ENCODE measurements at regions not wholly inside any gene's neighbourhood (a gene's known extent, or its start where the extent isn't known, plus 50 kb on each side); places are given as distances from the start of the nearest gene placed in this dataset.

GRCh38 chr1:30452170-30452569 is 271.2 kb downstream of the MATN1 start:
- TF ChIP-seq ZNF70 (CRISPR knock-in tag; IDR thresholded peaks at IDR 0.05): no peak
- no peak for TF ChIP-seq PATZ1 (CRISPR knock-in tag; IDR thresholded peaks at IDR 0.05; ENCODE audit: borderline replicate concordance)
- no peak for TF ChIP-seq PPARA (CRISPR knock-in tag; IDR thresholded peaks at IDR 0.05; ENCODE audit: borderline replicate concordance)
- no peak for TF ChIP-seq ZNF565 (CRISPR knock-in tag; conservative IDR thresholded peaks at IDR 0.05; ENCODE audit: low read depth)
- TF ChIP-seq TCF4 (CRISPR knock-in tag; IDR thresholded peaks at IDR 0.05; ENCODE audit: borderline replicate concordance): no peak
